ENCODE measurements at regions not wholly inside any gene's neighbourhood (a gene's known extent, or its start where the extent isn't known, plus 50 kb on each side); places are given as distances from the start of the nearest gene placed in this dataset.

DNA sequence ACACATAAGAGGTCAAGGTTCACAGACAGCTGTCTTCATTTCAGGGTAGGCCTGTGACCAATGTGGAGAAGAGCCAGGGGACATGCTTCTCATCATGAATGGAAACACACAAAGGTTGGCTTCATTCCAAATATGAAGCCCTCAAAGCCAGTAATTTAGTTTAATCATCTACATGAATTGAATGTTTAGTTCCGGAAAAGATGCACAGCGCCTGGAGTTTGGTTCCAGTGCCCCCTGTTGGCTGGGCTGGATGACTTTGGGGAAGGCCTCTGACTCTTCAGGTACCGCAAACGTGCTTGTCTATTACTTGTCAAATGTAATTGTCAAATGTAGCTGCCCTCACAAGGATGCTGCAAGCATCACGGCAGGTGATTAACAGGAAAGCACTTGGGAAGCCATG lies 130.7 kb downstream of the ADRA2A start:
- ChIA-PET CTCF (interaction anchor here (1.1 kb wide), 1 partner anchor 73 kb away, joined by 3 read pairs; no protein-coding TSS in a partner anchor), POLR2A (no interaction called here)
- Histone ChIP-seq H3K4me3 (ENCODE audit: low read depth, low read length) (no peak overlapping the region), H3K27me3 (ENCODE audit: control insufficient read depth, insufficient read depth, low read length) (no peaks in the 10 kb centered on the region), H3K36me3 (ENCODE audit: control insufficient read depth, insufficient read depth, low read length) (no peaks in the 10 kb centered on the region)
- TF ChIP-seq, protein P1, sequence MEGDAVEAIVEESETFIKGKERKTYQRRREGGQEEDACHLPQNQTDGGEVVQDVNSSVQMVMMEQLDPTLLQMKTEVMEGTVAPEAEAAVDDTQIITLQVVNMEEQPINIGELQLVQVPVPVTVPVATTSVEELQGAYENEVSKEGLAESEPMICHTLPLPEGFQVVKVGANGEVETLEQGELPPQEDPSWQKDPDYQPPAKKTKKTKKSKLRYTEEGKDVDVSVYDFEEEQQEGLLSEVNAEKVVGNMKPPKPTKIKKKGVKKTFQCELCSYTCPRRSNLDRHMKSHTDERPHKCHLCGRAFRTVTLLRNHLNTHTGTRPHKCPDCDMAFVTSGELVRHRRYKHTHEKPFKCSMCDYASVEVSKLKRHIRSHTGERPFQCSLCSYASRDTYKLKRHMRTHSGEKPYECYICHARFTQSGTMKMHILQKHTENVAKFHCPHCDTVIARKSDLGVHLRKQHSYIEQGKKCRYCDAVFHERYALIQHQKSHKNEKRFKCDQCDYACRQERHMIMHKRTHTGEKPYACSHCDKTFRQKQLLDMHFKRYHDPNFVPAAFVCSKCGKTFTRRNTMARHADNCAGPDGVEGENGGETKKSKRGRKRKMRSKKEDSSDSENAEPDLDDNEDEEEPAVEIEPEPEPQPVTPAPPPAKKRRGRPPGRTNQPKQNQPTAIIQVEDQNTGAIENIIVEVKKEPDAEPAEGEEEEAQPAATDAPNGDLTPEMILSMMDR (IDR thresholded peaks at IDR 0.05; ENCODE audit: insufficient read depth, low read depth, low read length), result no peak
- no peak for DNase-seq (ENCODE audit: low read depth)

DNA sequence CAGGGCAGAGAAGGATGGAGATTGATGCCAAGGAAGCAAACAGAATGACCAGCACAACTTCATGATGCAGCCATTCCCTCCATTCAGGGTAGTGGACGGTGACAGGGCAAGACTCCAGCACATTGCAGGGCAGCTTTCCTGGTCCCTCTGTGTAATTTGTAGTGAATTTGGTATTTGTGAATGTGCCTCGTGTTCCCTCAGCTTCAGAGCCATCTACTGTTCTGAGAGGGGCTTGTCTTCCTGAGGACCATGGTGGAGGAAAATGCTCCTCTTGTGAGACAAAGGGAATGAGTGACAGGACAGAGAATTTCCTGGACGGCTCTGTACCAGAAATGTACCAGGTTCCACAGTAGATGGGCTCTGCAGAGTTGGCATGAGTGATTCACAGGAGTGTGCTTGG lies 132.1 kb downstream of the ADRA2A start:
- DNase-seq (ENCODE audit: low read depth), result no peak
- Histone ChIP-seq H3K4me3 (ENCODE audit: low read depth, low read length) (no peak overlapping the region), H3K36me3 (ENCODE audit: control insufficient read depth, insufficient read depth, low read length) (no peaks in the 10 kb centered on the region), H3K27me3 (ENCODE audit: control insufficient read depth, insufficient read depth, low read length) (no peaks in the 10 kb centered on the region)
- TF ChIP-seq, protein P1 (IDR thresholded peaks at IDR 0.05; ENCODE audit: insufficient read depth, low read depth, low read length), result no peak
- POLR2A ChIA-PET, result no interaction called here
- CTCF ChIA-PET, result no interaction called here

DNA sequence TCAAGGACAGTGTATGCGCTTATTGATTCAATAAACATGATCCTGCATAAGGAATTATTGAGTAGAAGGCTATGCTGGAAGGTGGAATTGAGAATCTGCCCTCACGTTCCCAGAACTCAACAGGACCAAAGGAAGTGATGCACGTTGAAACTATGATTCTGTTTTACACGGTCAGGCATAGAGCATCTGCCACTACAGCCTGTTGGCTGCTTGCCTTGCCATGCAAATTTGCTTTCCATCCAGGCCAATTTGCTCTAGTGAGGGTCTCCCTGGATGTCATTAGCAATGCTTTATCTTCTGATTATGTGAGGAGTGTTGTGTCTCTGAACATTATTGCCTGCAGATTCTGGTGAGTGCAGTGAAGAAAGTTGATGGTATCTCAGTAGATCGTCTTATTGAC lies 132.9 kb downstream of the ADRA2A start:
- Histone ChIP-seq H3K36me3 (ENCODE audit: control insufficient read depth, insufficient read depth, low read length) (no peaks in the 10 kb centered on the region), H3K27me3 (ENCODE audit: control insufficient read depth, insufficient read depth, low read length) (no peaks in the 10 kb centered on the region), H3K4me3 (ENCODE audit: low read depth, low read length) (no peak overlapping the region)
- ChIA-PET CTCF (no interaction called here), POLR2A (no interaction called here)
- peak; percentile 5 for DNase-seq (ENCODE audit: low read depth)
- TF ChIP-seq, protein P1 (IDR thresholded peaks at IDR 0.05; ENCODE audit: insufficient read depth, low read depth, low read length), result no peak

DNA sequence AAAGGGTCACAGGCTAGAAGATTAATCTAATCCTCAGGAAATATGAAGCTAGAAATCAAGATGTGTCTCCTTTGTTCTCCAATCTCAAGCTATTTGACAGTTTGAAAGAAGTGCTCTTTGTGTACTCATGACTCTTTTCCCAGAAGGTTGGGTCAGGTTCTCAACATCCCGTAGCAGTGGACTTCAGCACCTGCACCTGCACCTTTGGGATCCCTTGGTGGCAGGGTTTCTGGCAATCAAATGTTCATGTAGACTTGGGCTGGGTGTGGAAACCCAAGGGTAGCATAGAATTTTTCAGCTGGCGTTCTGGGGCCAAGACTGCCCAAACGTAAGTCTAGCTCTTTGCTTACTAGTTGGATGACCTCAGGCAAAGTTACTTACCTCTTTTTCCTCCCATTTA lies 134.4 kb downstream of the ADRA2A start:
- Histone ChIP-seq H3K36me3 (ENCODE audit: control insufficient read depth, insufficient read depth, low read length) (no peaks in the 10 kb centered on the region), H3K27me3 (ENCODE audit: control insufficient read depth, insufficient read depth, low read length) (no peaks in the 10 kb centered on the region), H3K4me3 (ENCODE audit: low read depth, low read length) (no peak overlapping the region)
- TF ChIP-seq, protein P1 (IDR thresholded peaks at IDR 0.05; ENCODE audit: insufficient read depth, low read depth, low read length), result no peak
- ChIA-PET CTCF (interaction anchor here (0.8 to 1.5 kb wide), 2 partner anchors 8 to 10 kb away, joined by 3 to 5 read pairs; no protein-coding TSS in a partner anchor), POLR2A (no interaction called here)
- DNase-seq (ENCODE audit: low read depth), result no peak

DNA sequence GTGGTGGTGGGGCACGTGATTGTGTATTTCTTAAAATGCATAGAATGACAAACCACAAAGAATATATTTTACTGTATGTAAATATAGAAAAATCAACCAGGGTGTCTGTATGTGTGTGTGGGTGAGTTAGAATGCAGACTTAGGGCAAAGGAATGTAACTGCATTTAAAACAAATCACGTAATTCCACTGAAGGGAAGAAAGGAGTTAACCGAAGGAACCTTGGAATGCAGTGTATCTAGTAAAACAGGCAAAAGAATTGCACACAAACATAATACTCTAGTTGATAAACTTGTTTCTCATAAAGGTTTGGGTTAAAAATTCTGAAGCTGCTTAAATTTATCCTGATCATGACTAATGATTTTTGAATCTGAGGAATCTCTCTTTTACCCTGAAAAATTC lies 134.9 kb downstream of the ADRA2A start:
- Histone ChIP-seq H3K4me3 (ENCODE audit: low read depth, low read length) (no peak overlapping the region), H3K27me3 (ENCODE audit: control insufficient read depth, insufficient read depth, low read length) (no peaks in the 10 kb centered on the region), H3K36me3 (ENCODE audit: control insufficient read depth, insufficient read depth, low read length) (no peaks in the 10 kb centered on the region)
- ChIA-PET POLR2A (no interaction called here), CTCF (no interaction called here)
- peak; percentile 72 for DNase-seq (ENCODE audit: low read depth)
- TF ChIP-seq, protein P1 (IDR thresholded peaks at IDR 0.05; ENCODE audit: insufficient read depth, low read depth, low read length), result no peak

Measured in BJ (cell line).